TTC549 (cell line): ENCODE measurements at regions not wholly inside any gene's neighbourhood (a gene's known extent, or its start where the extent isn't known, plus 50 kb on each side); places are given as distances from the start of the nearest gene placed in this dataset.

Experiments
- FAIRE-seq: peaks from 2 replicates; lab custom pipeline; 2012; peaks lifted over from hg19 to GRCh38; lab: Jason Lieb, UNC

- no peak for FAIRE-seq
Observed at GRCh38 chr18:27752944-27753343, 424.0 kb downstream of the CDH2 start.

DNA sequence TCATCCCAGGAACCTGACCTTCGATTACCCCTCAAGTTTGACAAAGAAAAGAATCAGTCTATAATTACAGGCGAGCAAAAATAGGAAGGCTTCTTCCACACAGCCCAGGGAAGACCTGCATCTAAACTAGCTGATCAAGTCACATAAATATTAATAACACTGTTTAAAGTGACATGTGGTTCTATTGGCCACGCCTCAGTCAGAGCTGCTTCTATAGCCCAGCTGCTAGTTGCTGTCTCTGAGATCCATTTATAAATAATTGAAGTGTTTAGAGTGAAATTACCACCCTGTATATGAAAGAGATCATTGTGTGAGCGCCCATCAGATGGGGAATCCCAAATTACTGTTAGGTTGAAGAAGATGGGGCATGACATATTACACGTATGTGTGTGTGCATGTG, 426.0 kb downstream of the CDH2 start:
- FAIRE-seq, result no peak

DNA sequence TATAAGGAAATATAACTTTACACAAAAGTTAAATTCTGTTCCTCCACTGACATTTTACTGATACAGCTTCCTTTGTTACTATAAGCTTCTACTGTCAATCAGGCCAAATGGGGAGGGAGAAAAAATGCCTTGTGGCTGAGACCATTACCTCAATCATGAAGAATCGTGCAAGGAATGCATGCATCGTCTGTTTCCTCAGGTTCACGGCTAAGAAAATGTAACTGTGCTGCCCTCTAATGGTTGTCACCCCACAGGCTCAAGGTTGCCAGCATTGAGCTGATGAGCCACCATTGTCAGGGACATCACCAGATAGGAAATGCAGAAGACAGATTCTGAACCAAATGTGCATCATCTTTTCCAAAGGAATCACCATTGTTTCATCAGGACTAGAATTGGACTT, 426.9 kb downstream of the CDH2 start:
- no peak for FAIRE-seq

- FAIRE-seq, result no peak
Observed at GRCh38 chr18:27749194-27749593, 427.7 kb downstream of the CDH2 start.

GRCh38 chr18:27746241-27746640, 430.7 kb downstream of the CDH2 start:
- no peak for FAIRE-seq

- FAIRE-seq, result no peak
Observed at GRCh38 chr18:27735117-27735516, 441.8 kb downstream of the CDH2 start.

- FAIRE-seq, result no peak
Observed at GRCh38 chr18:27731211-27731610, 445.7 kb downstream of the CDH2 start.

- no peak for FAIRE-seq
Observed at GRCh38 chr18:27728659-27729058, 448.3 kb downstream of the CDH2 start.

- no peak for FAIRE-seq
Observed at GRCh38 chr18:27724362-27724761, 452.6 kb downstream of the CDH2 start.

DNA sequence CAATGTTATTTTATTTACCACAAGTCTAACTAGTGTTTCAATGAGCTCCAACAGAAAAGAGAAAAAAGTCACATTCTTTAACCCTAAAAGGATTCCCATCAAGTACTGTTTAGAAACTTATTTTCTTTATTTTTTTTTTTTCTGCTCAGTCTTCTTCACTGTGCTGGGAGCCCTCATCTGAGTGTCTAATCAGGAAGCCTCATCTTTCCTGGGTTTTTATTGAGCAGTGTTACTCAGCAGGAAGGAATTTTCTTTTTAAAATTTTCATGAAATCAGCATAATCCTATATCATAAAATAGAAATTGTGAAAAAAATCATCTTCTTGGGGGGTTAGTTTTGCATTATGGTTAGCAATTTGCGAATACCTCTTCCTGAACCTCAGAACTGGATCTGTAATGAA, 453.8 kb downstream of the CDH2 start:
- no peak for FAIRE-seq

- no peak for FAIRE-seq
Observed at GRCh38 chr18:27719680-27720079, 457.2 kb downstream of the CDH2 start.

- no peak for FAIRE-seq
Observed at GRCh38 chr18:27717816-27718215, 459.1 kb downstream of the CDH2 start.

- FAIRE-seq, result no peak
Observed at GRCh38 chr18:27717250-27717649, 459.7 kb downstream of the CDH2 start.

GRCh38 chr18:27715751-27716150, 461.2 kb downstream of the CDH2 start:
- no peak for FAIRE-seq

DNA sequence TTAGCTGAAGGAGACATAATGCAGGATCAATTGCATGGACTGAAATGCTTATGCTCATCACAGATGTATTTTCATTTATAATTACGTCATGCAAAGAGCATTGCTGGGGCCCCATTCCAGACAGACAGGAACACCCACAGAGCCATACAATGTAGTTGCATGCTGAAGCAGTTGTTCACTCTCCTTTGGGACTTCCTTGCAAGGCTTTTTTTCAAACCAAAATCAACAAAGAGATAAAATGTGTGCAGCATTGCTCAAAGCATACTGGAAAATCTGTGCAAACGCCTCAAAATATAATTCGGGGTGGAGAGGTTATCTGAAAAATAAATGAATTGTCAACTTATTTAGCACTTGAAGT, 463.2 kb downstream of the CDH2 start:
- no peak for FAIRE-seq

- FAIRE-seq, result no peak
Observed at GRCh38 chr18:27713037-27713737, 463.7 kb downstream of the CDH2 start.

DNA sequence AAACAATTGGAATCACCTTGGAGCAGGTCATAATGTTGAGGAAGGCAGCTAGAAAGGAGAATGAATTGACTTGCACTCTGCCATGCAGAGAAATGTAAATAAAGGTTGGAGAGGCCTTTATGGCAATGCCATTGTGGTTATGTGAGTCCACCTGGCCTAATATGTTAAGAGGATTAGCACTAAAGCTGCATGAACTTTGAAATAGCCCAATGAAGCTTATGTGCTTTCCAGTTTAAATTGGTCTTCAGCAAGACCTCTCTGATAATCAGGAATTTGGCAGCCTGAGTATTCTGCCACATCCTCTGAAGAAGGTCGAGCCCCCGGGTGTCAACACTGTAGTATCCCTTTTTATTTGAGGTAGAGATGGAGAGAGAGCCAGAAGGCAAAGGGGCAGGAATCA, 464.9 kb downstream of the CDH2 start:
- FAIRE-seq, result no peak

GRCh38 chr18:27711382-27711781, 465.5 kb downstream of the CDH2 start:
- FAIRE-seq, result no peak

GRCh38 chr18:27709344-27709743, 467.6 kb downstream of the CDH2 start:
- FAIRE-seq, result no peak

DNA sequence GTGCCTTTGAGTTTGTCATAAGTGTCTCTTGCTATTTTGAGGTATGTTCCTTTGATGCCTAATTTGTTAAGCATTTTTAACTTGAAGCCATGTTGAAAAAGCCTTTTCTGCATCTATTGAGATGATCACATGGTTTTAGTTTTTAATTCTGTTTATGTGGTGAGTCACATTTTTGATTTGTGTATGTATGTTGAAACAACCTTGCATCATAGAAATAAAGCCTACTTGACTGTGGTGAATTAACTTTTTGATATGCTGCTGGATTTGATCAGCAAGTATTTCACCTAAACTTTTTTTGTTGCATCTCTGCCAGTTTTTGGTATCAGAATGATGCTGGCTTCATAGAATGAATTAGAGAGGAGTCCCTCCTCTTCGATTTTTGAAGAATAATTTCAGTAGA, 469.7 kb downstream of the CDH2 start:
- FAIRE-seq, result no peak

- FAIRE-seq, result no peak
Observed at GRCh38 chr18:27704736-27705361, 472.1 kb downstream of the CDH2 start.

DNA sequence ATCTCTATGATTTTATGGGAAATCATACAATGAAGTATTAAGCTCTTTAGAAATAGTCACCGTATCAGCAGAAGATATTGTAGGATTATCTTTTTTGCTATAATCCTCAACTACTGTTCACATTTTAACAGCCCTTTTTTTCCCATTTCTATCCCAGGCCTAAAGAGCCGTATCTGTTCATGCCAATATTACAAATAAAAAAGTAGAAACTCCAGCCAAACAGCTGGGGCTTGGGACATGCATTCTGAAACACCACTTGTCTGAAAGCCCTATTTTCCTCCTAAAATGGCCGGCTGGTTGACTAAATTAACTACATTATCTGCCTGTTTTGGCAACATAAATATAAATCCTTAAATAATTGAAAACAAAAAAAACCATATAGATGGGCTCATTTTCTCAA, 477.8 kb downstream of the CDH2 start:
- no peak for FAIRE-seq

DNA sequence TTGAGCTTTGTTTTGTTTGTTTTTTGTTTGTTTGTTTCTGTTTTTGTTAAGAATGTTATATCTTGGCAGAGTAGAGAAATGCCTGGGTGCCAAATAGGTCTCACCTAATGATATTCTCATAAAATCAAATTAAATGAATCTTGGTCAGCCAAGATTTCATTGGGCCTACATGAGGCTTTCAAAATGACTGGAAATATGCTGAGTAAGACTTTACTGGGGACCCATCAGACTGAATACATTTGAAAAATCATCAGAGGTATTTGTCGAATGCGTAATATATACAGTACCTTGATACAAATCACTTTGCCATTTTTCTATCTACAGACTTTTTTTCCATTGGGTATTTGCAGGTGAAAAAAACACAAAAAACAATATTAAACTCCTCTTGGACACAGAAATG, 480.8 kb downstream of the CDH2 start:
- no peak for FAIRE-seq

- no peak for FAIRE-seq
Observed at GRCh38 chr18:27695503-27695902, 481.4 kb downstream of the CDH2 start.
